Right ventricle myocardium inferior (tissue), 1 donor: ENCODE measurements at regions not wholly inside any gene's neighbourhood (a gene's known extent, or its start where the extent isn't known, plus 50 kb on each side); places are given as distances from the start of the nearest gene placed in this dataset.

ENCODE experiments used
- ATAC-seq: fragments of 200-7000 bp; cut with Tn5 transposase; one replicate; pipeline ENCODE4 v1.9.1; 2020; ENCODE audit warnings: mild to moderate bottlenecking, moderate library complexity
- DNase-seq: peaks from one replicate; pipeline ENCODE4 v3.0.0; 2021; ENCODE audit errors: missing footprints
- intact Hi-C: fragments of 100-400 bp; cut with DNase I; formaldehyde crosslinking; loops from one replicate; pipeline ENCODE4 v1.11.0; 2022
- donor health status: DM: no; HTN: yes; CAD: no; lungs with severe emphysema.

DNA sequence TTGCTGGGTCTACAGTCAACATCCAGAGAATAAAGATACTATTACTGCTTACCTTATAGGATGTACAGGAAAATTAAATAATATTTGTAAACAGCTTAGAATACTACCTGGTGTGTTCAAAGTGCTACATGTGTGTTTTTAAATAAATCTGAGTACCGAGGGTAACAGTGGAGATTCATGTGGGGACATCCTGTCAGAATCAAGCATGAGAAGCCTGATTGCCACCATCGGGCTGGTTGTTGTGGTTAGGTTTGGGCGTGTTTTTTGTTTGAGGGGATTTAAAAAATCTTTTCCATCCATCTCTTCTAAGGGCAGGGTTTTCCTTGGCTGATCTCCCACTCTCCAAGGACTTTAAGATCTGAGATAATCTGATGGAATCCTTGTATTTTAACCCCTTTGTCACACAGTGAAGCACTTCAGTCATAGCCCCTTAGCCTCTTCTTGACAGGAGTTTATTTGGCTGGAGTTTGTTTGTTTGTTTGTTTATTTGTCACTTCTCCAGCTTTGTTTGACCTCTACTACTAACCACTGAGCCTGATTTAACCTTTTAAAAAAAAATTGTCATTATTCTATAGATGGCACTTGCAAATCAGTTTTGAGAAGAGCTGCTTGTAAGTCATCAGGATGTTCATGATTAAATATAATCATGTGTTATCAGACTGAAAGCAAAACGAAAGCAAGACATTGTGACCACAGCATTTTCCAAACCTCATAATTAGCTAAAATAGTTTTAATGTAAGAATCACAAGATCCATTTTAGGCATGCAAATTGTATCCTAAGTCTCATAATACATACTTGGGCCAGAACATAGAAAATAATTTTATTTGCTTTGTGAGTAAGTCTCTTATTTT lies 72.8 kb upstream of the RARB start:
- intact Hi-C loops, result no loop called here
- ATAC-seq (no peak), DNase-seq (no peak)

DNA sequence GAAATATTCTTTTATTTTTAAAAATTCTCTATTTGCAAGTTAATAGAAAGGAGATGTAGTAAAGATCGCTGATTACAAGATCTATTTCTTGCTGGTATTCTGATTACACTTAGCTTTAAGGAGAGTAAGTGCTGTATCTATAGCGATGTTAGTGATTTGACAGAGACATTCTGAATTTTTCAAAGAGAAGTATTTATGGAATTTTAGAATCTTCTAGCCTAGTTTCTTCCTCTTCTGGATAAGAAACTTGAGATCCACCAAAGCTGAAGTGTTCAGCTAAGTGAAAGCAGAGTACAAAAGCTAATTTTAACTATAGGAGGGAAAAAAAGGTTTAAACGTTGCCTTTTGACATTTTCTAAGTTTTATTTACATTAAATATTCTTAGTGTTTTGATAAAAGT lies 72.1 kb upstream of the RARB start:
- ATAC-seq (no peak), DNase-seq (no peak)
- intact Hi-C loops, result no loop called here

DNA sequence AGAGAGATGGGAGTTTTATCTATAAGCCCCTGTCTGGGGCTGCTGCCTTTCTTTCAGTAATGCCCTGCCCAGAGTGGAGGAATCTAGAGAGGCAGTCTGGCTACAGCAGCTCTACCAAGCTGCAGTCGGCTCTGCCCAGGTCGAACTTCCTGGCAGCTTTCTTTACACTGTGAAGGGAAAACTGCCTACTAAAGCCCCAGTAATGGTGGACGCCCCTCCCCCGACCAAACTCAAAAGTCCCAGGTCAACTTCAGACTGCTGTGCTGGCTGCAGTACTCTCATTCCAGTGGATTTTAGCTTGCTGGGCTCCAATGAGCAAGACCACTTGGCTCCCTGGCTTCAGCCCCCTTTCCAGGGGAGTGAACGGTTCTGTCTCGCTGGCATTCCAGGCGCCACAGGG lies 65.9 kb upstream of the RARB start:
- no peak for DNase-seq
- no peak for ATAC-seq
- intact Hi-C loops, result no loop called here

DNA sequence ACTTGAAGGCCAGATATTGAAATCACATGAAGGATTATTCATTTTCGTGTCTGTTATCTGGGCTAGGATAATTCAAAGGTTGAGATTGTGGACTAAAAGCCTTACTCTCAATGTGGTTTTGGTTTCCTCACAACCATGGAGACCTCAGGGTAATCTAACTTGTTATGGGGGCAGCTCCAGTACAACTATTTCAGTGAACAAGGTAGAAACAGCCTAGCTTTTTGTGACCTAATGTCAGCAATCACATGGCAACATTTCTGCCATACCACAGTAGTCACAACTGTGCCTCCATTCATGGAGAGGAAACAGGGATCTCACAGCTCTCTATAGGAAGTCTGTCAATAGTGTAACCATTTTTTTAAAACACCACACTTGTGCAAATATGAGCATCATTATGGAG lies 62.4 kb upstream of the RARB start:
- intact Hi-C loops, result no loop called here
- ATAC-seq, result no peak

DNA sequence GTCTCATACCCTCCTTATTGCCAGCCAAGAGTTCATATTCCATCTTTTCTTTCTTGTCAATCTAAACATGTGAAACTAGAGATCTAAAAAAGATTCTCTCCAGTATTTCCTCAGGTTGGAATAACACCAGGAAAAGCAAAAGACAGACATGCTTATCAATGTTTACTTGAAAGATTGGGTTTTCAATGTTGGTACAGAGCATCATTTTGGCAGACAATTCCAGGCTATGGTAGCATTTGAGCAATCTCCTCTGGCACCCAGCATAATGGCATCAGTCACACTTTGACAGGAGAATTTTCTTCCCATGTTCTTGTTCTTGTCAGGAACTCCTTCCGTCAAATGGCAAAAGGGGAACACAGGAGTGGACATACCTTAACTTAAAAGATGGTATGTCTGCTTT lies 61.0 kb upstream of the RARB start:
- DNase-seq (no peak), ATAC-seq (no peak)
- intact Hi-C loops, result no loop called here

More for the DNA sequence above, 62.4 kb upstream of the RARB start:
- no peak for DNase-seq

DNA sequence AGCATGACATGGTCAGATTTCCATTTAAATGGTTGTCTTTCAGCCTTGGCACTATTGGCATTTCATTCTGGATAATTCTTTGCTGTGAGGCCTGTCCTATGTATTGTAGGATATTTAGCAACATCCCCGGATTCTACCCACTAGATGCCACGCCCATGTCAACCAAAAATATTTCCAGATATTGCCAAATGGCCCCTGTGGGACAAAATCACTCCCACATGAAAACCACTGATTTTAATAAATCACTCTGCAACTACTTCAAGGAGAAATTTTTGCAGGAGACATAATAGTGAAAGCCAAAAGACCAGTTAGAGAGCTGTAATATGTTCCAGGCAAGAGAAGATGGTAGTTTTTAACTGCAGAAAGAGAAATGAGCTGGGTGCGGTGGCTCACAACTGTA lies 55.9 kb upstream of the RARB start:
- no peak for ATAC-seq
- intact Hi-C loops, result no loop called here
- no peak for DNase-seq

DNA sequence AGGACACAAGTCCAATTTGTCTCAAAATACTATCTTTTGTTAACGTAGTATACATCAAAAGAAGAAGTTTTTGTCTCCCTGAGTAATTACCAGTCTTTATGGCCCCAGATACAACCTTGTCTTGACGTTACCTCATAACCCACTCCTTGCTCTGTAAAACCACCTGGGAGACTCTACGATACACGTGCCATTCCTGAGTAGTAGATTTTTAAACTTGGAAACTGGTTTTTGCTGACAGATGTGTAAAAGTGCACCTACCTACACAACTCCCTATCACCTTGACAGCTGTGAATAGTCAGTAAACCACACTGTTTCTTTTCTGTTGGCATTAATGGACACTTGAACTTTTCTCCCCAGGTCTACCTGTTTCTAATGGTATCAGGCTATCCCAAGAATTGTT lies 51.7 kb upstream of the RARB start:
- no peak for DNase-seq
- intact Hi-C loops, result no loop called here
- ATAC-seq, result no peak

DNA sequence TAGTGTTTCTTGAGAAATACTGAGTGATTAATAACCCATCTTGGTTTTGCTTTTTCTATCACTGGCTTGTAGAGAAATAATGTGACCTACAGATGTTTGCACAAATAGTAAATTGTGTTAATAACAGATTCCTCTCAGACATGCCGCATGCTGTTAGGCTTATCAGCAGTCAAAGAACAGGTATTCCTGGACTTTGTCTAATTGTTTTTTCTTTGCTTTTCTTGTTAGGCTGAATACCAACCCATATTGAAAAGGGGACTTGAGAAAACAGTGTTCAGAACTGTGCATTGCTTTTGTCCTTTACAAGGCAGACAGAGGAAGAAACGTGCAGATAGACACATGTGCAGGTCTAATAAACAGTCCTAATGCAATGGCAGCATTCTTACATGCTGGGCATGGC lies 51.0 kb upstream of the RARB start:
- no peak for ATAC-seq
- intact Hi-C loops, result no loop called here
- DNase-seq, result no peak
